Ectodermal cell (in vitro differentiated cells): ENCODE measurements at regions not wholly inside any gene's neighbourhood (a gene's known extent, or its start where the extent isn't known, plus 50 kb on each side); places are given as distances from the start of the nearest gene placed in this dataset.
A peak's percentile ranks its signal among the peaks of the same experiment; 100 is the strongest.

Experiments used
- H3K27ac ChIP-seq: 2 replicates; pipeline ENCODE4 v1.7.0; 2013; ENCODE audit warnings: mild to moderate bottlenecking, low read depth, low read length; ENCODE audit not compliant: insufficient read depth, poor library complexity, severe bottlenecking
- H3K27me3 ChIP-seq: 2 replicates; pipeline ENCODE4 v1.7.0; 2013; ENCODE audit warnings: mild to moderate bottlenecking, low read length; ENCODE audit not compliant: insufficient read depth, control insufficient read depth, poor library complexity, severe bottlenecking
- H3K36me3 ChIP-seq: one replicate; pipeline ENCODE4 v1.7.0; 2013; ENCODE audit warnings: low read length; ENCODE audit not compliant: control insufficient read depth, insufficient read depth
- H3K4me1 ChIP-seq: one replicate; pipeline ENCODE4 v1.7.0; 2013; ENCODE audit warnings: low read length; ENCODE audit not compliant: control insufficient read depth, insufficient read depth
- H3K4me3 ChIP-seq: 2 replicates; pipeline ENCODE4 v1.7.0; 2013; ENCODE audit warnings: low read depth, low read length, control low read depth; ENCODE audit not compliant: insufficient read depth
- H3K9me3 ChIP-seq: 2 replicates; pipeline ENCODE4 v1.7.0; 2013; ENCODE audit warnings: mild to moderate bottlenecking, low read length, moderate library complexity; ENCODE audit not compliant: control insufficient read depth
- WGBS, 2 experiments: methylation state at CpG; one replicate each; pipeline ENCODE4 v1.1.7; 2013; ENCODE audit warnings: missing lambda C conversion rate in 2 of 2; 5-methylcytosine and 5-hydroxymethylcytosine counted together

DNA sequence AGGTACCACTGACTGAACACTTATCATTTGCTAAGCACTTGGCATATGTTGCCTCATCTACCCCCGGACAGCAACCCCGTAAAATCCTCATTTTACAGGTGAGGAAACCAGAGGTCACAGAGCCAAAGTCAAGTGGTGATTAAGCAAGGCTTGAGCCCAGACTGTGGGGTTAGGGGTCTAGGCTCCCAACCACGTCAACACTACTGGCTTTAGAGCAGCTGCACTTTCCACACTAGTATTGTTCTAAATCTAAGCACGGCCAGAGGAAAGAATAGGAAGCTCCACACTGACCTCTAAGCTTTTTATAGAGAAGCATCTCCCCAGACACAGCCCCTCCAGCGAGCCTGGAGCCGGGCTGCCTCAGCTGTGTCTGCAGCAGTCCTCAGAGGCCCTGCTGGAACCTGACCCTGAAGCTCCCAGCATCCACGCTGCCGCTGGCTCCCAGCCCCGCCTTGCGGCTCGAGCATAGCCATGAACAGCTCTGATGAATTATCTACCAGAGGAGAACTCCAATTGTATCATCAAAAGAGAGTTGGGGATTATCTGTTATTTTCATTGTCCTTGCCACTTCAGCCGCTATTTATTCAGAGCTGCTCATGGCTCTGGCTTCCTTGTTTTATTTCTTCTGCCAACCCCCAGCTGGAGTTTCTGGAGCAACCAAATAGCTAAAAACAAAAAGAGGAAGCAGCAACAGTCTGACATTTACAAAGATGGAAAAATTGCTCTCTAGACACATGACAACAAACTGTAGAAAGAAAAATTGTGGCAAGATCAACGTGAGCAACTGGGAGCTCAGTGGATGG, 62.2 kb upstream of the RTN4 start:
- Histone ChIP-seq H3K4me1 (peaks cover 12% of the 10 kb centered on the region), H3K4me3 (no peak overlapping the region), H3K27me3 (no peaks in the 10 kb centered on the region), H3K36me3 (no peaks in the 10 kb centered on the region), H3K27ac (no peak overlapping the region), H3K9me3 (no peaks in the 10 kb centered on the region)
- WGBS, 2 experiments = 86 to 88% methylated on average over 13 of the region's 13 CpGs

DNA sequence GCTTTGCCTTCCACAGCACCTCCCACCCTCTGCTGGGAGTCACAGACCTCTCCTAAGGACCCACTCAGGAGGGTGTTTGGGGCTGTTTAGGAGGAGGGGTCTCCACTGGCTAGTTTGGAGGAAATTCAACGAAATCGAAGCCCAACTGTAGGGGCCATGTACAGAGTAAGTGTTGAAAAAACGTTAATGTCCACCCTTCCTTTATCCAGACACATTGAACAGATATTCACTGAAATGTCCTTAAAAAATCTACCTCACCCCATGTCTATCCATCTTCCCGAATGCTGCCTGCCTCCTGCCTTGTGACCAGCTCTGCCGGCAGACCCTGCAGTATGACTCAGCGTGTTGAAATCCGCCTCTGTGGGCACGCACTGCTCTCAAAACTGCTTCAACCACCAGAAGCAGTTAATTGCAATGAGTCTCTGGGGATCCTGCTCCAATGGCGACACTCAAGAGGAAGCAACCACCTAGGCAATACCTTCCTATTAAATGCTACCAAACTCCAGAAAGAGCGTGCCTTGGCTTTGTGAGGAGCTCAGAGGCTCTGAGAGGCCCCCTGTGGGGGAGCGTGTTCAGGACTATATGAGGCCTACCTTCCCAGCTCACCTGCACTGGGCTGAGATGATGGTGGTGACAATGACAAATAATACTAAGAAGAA, 61.4 kb upstream of the RTN4 start:
- no peaks in the 10 kb centered on the region for H3K36me3 ChIP-seq
- no peaks in the 10 kb centered on the region for H3K9me3 ChIP-seq
- H3K4me1 ChIP-seq = peaks cover 12% of the 10 kb centered on the region
- WGBS, 2 experiments = 77 to 81% methylated on average over 11 of the region's 11 CpGs
- H3K27ac ChIP-seq = no peak overlapping the region
- H3K4me3 ChIP-seq = no peak overlapping the region
- no peaks in the 10 kb centered on the region for H3K27me3 ChIP-seq

DNA sequence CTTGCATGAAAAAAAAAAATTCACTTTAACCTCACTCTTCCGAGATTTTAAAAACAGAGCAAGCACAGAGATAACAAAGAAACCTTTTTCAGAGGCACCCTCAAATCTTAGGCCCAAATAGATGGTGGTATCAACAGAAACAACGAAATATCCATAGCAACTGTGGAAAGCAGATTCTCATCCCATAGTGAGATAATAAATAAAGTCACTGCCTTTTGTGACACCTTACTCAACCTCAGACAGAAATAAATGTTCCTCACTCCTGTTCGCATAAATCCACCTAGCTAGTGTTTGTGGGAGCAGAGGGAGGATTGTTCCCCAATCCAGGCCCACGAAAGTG, 60.9 kb upstream of the RTN4 start:
- peaks cover 12% of the 10 kb centered on the region for H3K4me1 ChIP-seq
- no peaks in the 10 kb centered on the region for H3K36me3 ChIP-seq
- H3K4me3 ChIP-seq = no peak overlapping the region
- no peaks in the 10 kb centered on the region for H3K27me3 ChIP-seq
- 96 to 100% methylated on average over 4 of the region's 4 CpGs for WGBS, 2 experiments
- H3K27ac ChIP-seq = no peak overlapping the region
- no peaks in the 10 kb centered on the region for H3K9me3 ChIP-seq

DNA sequence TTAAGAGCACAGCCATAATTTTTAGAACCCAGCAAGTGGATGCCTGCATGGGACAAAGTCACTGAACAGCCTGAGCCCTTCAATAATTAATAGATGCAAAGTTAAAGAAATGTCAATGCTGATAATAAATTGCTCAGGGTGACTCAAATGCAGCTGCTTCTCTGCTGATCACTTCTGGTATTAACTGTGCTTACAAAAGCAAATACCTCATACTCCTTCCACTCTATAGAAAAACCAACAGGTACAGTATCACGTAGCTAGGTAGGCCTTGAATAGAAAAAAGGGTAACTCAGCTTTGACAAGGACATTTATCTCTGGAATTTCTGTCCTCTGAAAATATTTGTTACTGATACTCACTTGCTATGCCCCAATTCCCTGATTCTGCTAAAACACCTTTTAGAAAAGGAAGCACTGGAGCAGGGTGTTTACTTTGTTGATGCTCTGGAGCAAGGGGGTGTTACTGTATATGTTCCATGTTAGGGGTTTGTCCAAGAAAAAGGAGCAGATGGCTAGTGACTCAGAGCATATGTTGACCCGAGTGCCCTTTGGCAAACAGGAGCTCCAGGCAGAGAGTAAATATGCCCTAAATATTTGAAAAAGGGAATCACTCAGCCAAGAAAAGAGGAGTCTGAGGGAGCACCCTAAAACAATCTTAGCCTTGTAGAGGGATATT, 59.1 kb upstream of the RTN4 start:
- Histone ChIP-seq H3K27ac (peak overlapping the region; percentile 4), H3K4me1 (peaks cover 12% of the 10 kb centered on the region)
- 90 to 94% methylated on average over 2 of the region's 2 CpGs for WGBS, 2 experiments

DNA sequence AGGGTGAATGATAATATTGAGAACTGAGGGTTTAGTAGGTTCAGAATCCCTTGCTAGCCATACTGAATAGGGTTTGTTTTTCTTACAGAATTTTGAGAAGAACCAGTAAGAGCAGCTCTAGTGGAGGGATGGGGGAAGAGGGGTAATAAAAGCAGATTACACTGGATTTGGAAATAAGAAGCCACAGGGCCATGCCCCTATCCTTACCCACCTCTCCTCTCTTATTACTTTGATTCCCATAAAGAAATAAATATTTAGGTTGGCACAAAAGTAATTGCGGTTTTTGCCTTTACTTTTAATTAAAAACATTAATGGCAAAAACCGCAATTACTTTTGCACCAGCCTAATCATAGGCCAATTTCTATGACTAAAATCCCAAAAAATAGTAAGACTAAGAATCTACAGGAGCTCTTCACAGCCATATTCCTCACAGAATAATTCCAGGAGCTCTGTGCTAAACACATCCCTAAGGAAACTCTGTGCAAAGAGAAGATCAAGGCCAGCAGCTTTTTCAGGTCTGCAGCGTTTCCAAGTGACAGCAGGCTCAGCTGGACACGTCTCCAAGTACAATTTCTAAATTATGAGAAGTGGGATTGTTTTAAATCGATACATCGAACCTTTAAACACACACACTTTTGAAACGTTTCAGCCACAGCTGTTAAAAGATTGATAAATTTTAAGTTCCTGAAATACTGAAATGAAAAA, 58.4 kb upstream of the RTN4 start:
- Histone ChIP-seq H3K4me1 (peaks cover 12% of the 10 kb centered on the region), H3K27ac (no peak overlapping the region), H3K27me3 (no peaks in the 10 kb centered on the region), H3K4me3 (no peak overlapping the region), H3K9me3 (no peaks in the 10 kb centered on the region), H3K36me3 (no peaks in the 10 kb centered on the region)
- 91 to 94% methylated on average over 4 to 7 of the region's 7 CpGs for WGBS, 2 experiments

More for the DNA sequence above, 59.1 kb upstream of the RTN4 start:
- Histone ChIP-seq H3K9me3 (no peaks in the 10 kb centered on the region), H3K36me3 (no peaks in the 10 kb centered on the region), H3K27me3 (no peaks in the 10 kb centered on the region), H3K4me3 (no peak overlapping the region)

DNA sequence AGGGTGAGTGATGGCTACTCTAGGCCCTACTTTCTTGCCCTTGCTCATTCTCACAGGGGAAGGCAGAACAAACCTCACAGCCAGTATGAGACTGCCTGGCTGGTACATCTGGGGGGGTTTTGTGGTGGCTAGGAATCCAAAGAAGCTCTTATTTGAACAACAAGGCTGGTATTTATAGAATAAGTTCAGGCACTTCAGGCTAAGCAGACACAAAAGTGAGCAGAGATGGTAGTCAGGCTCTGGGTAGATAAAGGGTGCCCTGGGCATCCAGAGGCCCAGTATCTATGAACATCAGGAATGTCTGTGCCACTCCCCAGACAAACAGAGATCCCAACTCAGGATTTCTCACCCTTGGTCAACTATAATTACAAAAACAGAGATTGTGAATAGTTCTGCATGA, 57.2 kb upstream of the RTN4 start:
- Histone ChIP-seq H3K4me1 (peaks cover 10% of the 10 kb centered on the region), H3K27ac (no peak overlapping the region), H3K27me3 (no peaks in the 10 kb centered on the region), H3K4me3 (no peak overlapping the region), H3K9me3 (no peaks in the 10 kb centered on the region), H3K36me3 (no peaks in the 10 kb centered on the region)

DNA sequence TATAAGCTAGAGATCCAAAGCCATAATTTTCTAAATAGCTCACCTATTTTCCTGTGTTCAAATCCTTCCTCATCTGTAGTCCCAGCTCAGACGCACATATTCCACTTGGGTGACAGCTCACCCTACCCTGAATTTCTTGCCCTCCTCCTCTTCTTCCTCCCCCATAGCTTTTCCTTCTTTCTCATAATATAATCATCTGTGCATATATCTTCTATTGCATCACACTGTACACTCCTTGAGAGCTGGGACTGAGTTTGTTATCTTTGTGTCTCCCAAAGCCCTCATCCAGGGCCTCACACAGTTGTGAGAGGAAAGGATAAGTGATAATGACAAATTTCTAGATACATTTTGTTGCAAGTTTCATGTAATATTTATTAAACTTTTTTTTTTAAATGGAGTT, 55.9 kb upstream of the RTN4 start:
- H3K36me3 ChIP-seq = no peaks in the 10 kb centered on the region
- 93 to 95% methylated on average over 1 of the region's 1 CpG for WGBS, 2 experiments
- H3K4me3 ChIP-seq = no peak overlapping the region
- H3K27ac ChIP-seq = no peak overlapping the region
- H3K9me3 ChIP-seq = no peaks in the 10 kb centered on the region
- no peaks in the 10 kb centered on the region for H3K27me3 ChIP-seq
- no peaks in the 10 kb centered on the region for H3K4me1 ChIP-seq

DNA sequence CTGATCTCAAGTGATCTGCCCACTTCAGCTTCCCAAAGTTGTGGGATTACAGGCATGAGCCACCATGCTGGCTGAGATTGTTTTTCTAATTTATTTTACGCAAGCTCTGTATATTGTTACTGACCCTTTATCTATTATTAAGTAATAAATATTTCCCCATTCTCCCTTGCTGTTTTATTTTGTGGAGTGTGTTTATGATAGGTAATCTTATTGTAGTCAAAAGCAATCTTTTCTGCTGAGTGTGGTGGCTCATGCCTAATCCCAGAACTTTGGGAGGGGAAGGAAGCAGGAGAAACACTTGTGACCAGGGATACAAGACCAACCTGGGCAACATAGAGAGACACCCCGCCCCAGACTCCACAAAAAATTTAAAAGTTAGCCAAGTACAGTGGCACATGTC, 55.2 kb upstream of the RTN4 start:
- no peaks in the 10 kb centered on the region for H3K27me3 ChIP-seq
- WGBS, 2 experiments = 83 to 96% methylated on average over 1 of the region's 2 CpGs
- no peaks in the 10 kb centered on the region for H3K9me3 ChIP-seq
- no peak overlapping the region for H3K27ac ChIP-seq
- no peak overlapping the region for H3K4me3 ChIP-seq
- no peaks in the 10 kb centered on the region for H3K4me1 ChIP-seq
- no peaks in the 10 kb centered on the region for H3K36me3 ChIP-seq

DNA sequence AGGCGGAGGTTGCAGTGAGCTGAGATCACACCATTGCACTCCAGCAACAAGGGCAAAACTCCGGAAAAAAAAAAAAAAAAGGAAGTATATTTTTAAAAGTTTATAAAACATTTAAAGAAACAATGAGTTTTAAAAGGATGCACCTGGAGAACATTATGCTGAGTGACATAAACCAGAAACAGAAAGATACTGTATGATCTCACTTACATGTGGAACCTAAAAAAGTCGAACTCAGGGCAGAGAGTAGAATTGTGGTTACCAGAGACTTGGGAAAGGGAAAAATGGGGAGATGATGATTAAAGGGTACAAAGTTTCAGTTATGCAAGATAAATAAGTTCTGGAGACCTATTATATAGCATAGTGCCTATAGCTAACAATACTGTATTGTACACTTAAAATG, 52.8 kb upstream of the RTN4 start:
- H3K27me3 ChIP-seq = no peaks in the 10 kb centered on the region
- 87 to 94% methylated on average over 2 of the region's 3 CpGs for WGBS, 2 experiments
- no peak overlapping the region for H3K4me3 ChIP-seq
- H3K27ac ChIP-seq = no peak overlapping the region
- H3K4me1 ChIP-seq = no peaks in the 10 kb centered on the region
- no peaks in the 10 kb centered on the region for H3K9me3 ChIP-seq
- no peaks in the 10 kb centered on the region for H3K36me3 ChIP-seq
